GM12872 (cell line): ENCODE measurements at regions not wholly inside any gene's neighbourhood (a gene's known extent, or its start where the extent isn't known, plus 50 kb on each side); places are given as distances from the start of the nearest gene placed in this dataset.

ENCODE experiments used
- TF ChIP-seq, protein P1 (sequence below): IDR thresholded peaks from 3 replicates; pipeline ENCODE4 v1.5.1; 2011; ENCODE audit warnings: low read depth, mild to moderate bottlenecking, low read length, moderate library complexity; ENCODE audit not compliant: insufficient read depth

DNA sequence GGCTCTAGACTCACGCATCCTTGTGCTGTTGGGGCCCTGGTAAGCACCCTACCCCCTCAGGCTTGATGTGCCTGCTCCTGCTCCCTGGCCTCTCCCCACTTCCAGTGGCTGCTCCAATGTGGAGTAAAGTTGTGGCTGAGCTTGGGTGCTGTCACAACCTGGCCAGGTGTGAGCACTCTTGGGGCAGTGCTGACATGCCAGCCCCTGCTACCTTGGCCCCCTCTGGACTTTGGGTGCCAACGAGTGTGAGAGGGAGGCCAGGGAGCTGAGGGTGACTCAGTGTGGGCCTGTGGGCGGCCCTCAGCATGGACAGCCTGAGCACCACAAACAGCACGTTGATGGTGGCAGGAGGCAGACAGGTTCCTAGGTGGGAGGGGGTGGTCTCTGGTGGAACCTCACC is 870.2 kb upstream of the C9orf72 start:
- TF ChIP-seq, protein P1, sequence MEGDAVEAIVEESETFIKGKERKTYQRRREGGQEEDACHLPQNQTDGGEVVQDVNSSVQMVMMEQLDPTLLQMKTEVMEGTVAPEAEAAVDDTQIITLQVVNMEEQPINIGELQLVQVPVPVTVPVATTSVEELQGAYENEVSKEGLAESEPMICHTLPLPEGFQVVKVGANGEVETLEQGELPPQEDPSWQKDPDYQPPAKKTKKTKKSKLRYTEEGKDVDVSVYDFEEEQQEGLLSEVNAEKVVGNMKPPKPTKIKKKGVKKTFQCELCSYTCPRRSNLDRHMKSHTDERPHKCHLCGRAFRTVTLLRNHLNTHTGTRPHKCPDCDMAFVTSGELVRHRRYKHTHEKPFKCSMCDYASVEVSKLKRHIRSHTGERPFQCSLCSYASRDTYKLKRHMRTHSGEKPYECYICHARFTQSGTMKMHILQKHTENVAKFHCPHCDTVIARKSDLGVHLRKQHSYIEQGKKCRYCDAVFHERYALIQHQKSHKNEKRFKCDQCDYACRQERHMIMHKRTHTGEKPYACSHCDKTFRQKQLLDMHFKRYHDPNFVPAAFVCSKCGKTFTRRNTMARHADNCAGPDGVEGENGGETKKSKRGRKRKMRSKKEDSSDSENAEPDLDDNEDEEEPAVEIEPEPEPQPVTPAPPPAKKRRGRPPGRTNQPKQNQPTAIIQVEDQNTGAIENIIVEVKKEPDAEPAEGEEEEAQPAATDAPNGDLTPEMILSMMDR = no peak

DNA sequence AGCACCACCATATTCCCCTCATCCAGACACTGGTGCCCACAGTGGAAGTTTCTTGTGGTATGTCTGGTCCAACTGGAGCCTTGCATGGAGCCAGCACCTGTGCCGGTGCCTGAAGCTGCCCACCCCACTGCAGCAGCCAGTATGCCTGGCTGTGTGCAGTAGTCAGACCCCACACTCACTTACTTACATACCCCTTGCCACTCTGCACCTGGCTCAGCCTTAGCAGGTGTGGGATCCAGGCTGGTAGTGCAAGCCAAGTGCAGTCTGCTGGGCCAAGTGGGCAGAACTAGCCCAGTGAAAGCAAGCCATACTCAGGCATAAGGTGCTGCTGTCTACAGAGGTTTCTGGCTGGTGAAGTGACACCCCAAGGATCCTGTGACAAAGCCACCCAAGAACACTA is 871.4 kb upstream of the C9orf72 start:
- TF ChIP-seq, protein P1 = no peak

- TF ChIP-seq, protein P1 = no peak
Observed at GRCh38 chr9:28445211-28445610, 871.9 kb upstream of the C9orf72 start.

DNA sequence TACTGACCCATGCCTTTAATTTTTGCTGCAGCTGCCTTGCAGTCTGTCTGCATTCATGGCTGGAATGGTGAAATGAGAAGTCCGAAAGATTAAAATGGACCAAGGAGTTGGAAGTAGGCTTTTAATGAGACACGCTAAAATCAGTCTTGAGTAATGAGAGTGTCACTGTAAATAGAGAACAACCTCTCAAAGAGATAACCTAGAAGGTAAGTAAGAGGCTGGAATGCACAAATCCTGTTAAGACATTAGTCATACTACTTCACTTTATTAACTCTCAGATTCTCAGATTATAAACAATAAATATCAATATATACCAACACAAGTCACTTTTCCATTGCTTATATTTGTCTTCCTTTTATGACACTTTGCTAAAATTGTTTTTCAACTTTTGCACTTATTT is 880.6 kb upstream of the C9orf72 start:
- TF ChIP-seq, protein P1 = no peak

- TF ChIP-seq, protein P1 = no peak
Observed at GRCh38 chr9:28456861-28457260, 883.6 kb upstream of the C9orf72 start.

GRCh38 chr9:28464481-28465216 is 891.4 kb upstream of the C9orf72 start:
- TF ChIP-seq, protein P1 = no peak

DNA sequence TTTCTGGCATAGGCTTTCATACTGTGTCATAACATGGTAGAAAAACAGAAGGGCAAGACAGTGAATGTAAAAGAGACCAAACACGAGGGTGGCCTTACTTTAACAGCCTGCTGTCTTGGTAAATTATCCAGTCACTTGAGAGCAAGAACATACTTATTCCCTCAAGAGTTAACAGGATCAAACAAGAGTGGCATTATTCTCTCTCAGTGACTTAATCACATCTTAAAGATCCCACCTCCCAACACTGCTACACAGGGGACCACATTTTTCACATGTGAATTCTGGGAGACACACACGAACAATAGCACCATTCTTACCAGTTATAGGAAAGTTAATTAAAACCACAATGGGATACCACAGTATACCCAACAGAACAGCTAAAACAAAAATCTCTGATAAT is 898.0 kb upstream of the C9orf72 start:
- TF ChIP-seq, protein P1 = no peak
